Subcutaneous abdominal adipose tissue (tissue), 5 donors: ENCODE measurements at regions not wholly inside any gene's neighbourhood (a gene's known extent, or its start where the extent isn't known, plus 50 kb on each side); places are given as distances from the start of the nearest gene placed in this dataset.

Source experiments
- H3K27ac ChIP-seq: one replicate; pipeline ENCODE4 v1.7.0; 2013; ENCODE audit warnings: low read depth, mild to moderate bottlenecking, inconsistent platforms, low read length, moderate library complexity
- H3K27me3 ChIP-seq, 5 donors: one replicate each; pipeline ENCODE4 v1.7.0; 2013; ENCODE audit warnings: low read length in 5 of 5, inconsistent platforms in 1 of 5; ENCODE audit not compliant: control insufficient read depth in 5 of 5, insufficient read depth in 4 of 5
- H3K36me3 ChIP-seq, 5 donors: one replicate each; pipeline ENCODE4 v1.7.0; 2013; ENCODE audit warnings: low read length in 5 of 5; ENCODE audit not compliant: control insufficient read depth in 5 of 5, insufficient read depth in 5 of 5
- H3K4me1 ChIP-seq, 5 donors: one replicate each; pipeline ENCODE4 v1.7.0; 2013; ENCODE audit warnings: low read length in 5 of 5, mild to moderate bottlenecking in 3 of 5, moderate library complexity in 1 of 5; ENCODE audit not compliant: control insufficient read depth in 5 of 5, insufficient read depth in 5 of 5
- H3K4me3 ChIP-seq, 5 donors: one replicate each; pipeline ENCODE4 v1.7.0; 2013; ENCODE audit warnings: low read length in 5 of 5, low read depth in 1 of 5
- H3K9ac ChIP-seq, 5 donors: one replicate each; pipeline ENCODE4 v1.7.0; 2013; ENCODE audit warnings: low read length in 5 of 5, mild to moderate bottlenecking in 4 of 5, moderate library complexity in 3 of 5
- H3K9me3 ChIP-seq, 5 donors: one replicate each; pipeline ENCODE4 v1.7.0; 2013; ENCODE audit warnings: low read length in 5 of 5; ENCODE audit not compliant: control insufficient read depth in 5 of 5
- donor health status: healthy.
- donor health status: healthy.
- donor health status: healthy.
- donor health status: healthy.
- donor health status: healthy.

DNA sequence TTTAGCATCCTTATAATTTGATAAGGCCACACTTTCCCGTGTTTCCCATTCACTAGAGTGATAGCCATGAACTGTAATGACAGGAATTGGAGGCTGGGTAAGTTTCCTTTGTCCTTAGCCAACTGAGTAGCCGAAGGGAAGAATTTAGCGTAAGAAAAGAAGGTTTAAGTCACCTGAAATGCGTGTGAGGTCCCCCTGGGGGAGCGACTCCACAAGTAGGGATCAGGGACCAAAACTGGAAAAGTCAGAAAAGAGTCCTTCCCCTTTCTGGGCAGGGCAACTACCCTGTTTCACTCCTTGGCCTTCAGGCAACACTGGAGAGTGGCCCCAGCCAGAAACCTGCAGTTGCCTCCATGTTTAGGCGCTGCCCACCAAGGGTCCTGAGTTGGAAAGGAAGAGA is 81.6 kb upstream of the MED14 start:
- H3K36me3 ChIP-seq: no peaks in the 10 kb centered on the region
- H3K27ac ChIP-seq: no peak overlapping the region
- no peak overlapping the region for H3K9ac ChIP-seq
- H3K4me3 ChIP-seq: no peak overlapping the region
- peaks cover 0 to 6% (median 3%) of the 10 kb centered on the region in 5 donors for H3K27me3 ChIP-seq
- no peaks in the 10 kb centered on the region for H3K4me1 ChIP-seq
- H3K9me3 ChIP-seq: peaks cover 0 to 3% (median 2%) of the 10 kb centered on the region in 5 donors

DNA sequence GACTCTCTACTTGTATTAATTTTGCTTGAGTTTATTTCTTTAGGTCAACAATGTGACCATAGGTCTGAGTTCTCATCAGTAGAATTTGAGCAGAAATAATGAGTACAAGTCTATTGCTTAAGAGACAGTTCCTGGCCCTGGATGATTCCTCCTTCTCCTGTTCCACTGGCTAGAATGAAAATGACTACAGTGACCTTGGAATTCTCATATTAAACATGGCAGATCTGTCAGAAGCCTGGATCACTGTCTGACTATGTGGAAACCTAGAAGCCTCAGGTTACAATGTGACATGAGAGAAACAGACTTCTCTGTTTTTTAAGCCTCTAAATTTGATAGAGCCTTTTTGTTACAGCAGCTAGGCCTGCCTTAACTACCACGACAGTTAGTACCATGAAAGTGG is 82.9 kb upstream of the MED14 start:
- Histone ChIP-seq H3K27ac (no peak overlapping the region), H3K9ac (no peak overlapping the region)

GRCh38 chrX:40821780-40822179 is 86.4 kb upstream of the MED14 start:
- Histone ChIP-seq H3K27ac (no peak overlapping the region), H3K4me1 (no peaks in the 10 kb centered on the region), H3K9ac (no peak overlapping the region), H3K4me3 (no peak overlapping the region), H3K36me3 (no peaks in the 10 kb centered on the region), H3K27me3 (peaks cover 0 to 9% (median 6%) of the 10 kb centered on the region in 5 donors), H3K9me3 (peaks cover 0 to 10% (median 7%) of the 10 kb centered on the region in 5 donors)

More for the DNA sequence above, 82.9 kb upstream of the MED14 start:
- no peaks in the 10 kb centered on the region for H3K36me3 ChIP-seq
- no peak overlapping the region for H3K4me3 ChIP-seq
- H3K4me1 ChIP-seq: no peaks in the 10 kb centered on the region
- H3K27me3 ChIP-seq: peaks cover 0 to 6% (median 3%) of the 10 kb centered on the region in 5 donors
- H3K9me3 ChIP-seq: peaks cover 0 to 3% (median 3%) of the 10 kb centered on the region in 5 donors

DNA sequence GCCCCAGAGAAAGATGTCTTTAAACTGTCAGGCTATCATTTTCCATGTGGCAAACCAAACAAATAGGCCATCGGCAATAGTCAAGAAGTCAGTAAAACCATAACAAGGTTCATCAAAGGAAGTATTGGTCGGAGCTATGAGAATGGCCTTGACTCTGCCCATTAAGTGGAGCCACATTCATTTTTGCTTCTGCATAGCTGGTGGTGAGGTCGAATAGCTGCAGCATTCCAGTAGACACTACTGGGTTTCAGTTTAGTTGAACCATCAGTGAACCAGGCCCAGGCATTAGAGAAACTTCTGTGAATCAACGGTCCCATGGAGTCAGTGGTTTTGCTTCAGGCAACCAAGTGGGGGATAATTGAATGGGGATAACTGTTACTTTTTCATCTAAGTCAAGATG is 92.0 kb upstream of the MED14 start:
- H3K36me3 ChIP-seq: no peaks in the 10 kb centered on the region
- no peaks in the 10 kb centered on the region for H3K4me1 ChIP-seq
- peaks cover 0 to 10% (median 5%) of the 10 kb centered on the region in 5 donors for H3K9me3 ChIP-seq
- H3K9ac ChIP-seq: no peak overlapping the region
- H3K4me3 ChIP-seq: no peak overlapping the region
- peaks cover 6 to 17% (median 16%) of the 10 kb centered on the region in 5 donors for H3K27me3 ChIP-seq
- H3K27ac ChIP-seq: no peak overlapping the region

DNA sequence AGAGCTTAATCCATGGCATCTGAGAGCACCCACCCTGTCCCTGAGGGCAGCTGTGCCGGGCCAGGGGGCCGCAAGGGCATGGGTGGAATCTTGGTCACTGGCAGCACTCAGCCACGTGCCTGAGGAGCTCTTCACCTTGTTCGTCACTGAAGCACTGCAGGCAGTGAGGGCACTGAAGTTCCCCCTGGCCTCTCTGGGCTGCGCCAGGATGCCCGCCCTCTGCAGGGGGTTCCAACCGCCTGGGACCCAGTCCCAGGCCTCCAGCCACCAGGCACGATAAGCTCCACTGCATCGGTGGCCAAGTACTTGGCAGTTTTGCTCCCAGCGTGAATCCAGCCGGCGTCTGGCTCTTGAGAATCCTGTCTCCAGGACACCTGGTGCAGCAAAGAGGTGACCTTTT is 96.4 kb upstream of the MED14 start:
- no peaks in the 10 kb centered on the region for H3K4me1 ChIP-seq
- H3K27ac ChIP-seq: no peak overlapping the region
- H3K9ac ChIP-seq: no peak overlapping the region
- no peak overlapping the region for H3K4me3 ChIP-seq
- H3K27me3 ChIP-seq: peaks cover 6 to 31% (median 17%) of the 10 kb centered on the region in 5 donors
- H3K9me3 ChIP-seq: peaks cover 0 to 4% (median 0%) of the 10 kb centered on the region in 5 donors
- no peaks in the 10 kb centered on the region for H3K36me3 ChIP-seq

DNA sequence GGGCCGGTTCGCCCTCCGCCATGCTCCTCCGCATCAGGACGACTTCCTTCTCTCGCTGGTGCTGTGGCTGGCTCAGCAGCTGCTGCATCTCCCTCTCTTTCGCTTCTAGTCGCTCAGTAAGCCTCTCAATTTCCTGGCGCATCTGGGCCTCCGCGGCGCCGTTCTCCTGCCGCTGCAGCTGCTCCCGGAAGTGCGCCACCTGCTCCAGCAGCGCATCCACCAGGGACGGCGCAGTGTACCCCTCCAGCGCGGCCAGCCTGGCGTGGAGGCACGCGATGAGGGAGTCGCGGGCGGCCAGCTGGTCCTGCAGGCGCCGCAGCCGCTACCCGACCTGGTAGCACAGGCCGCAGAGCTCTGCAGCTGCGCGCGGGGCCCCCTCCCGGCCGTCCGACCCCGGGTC is 97.4 kb upstream of the MED14 start:
- Histone ChIP-seq H3K9me3 (peaks cover 0 to 4% (median 0%) of the 10 kb centered on the region in 5 donors), H3K9ac (no peak overlapping the region), H3K36me3 (no peaks in the 10 kb centered on the region), H3K4me1 (no peaks in the 10 kb centered on the region), H3K27me3 (peaks cover 6 to 28% (median 11%) of the 10 kb centered on the region in 5 donors), H3K27ac (no peak overlapping the region), H3K4me3 (no peak overlapping the region)

DNA sequence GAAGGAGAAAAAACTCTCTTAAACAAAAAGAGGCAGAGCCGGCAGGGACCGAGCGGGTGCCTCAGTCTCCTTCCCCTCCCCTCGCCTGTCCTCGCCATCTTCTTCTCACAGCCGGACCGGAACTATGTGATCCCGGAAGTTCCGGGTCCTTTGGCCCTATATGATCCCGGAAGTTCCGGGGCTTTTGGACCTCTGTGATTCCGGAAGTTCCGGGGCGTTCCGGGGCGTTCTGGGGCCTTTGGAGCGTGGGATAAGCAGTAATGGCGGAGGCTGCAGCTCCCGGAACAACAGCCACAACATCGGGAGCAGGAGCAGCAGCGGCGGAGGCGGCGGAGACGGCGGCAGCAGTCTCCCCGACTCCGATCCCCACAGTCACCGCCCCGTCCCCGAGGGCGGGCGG is 98.9 kb upstream of the MED14 start:
- H3K9me3 ChIP-seq: peaks cover 0 to 8% (median 2%) of the 10 kb centered on the region in 5 donors
- no peak overlapping the region for H3K4me3 ChIP-seq
- no peak overlapping the region for H3K27ac ChIP-seq
- H3K27me3 ChIP-seq: peaks cover 4 to 22% (median 9%) of the 10 kb centered on the region in 5 donors
- H3K4me1 ChIP-seq: no peaks in the 10 kb centered on the region
- H3K9ac ChIP-seq: no peak overlapping the region
- no peaks in the 10 kb centered on the region for H3K36me3 ChIP-seq

DNA sequence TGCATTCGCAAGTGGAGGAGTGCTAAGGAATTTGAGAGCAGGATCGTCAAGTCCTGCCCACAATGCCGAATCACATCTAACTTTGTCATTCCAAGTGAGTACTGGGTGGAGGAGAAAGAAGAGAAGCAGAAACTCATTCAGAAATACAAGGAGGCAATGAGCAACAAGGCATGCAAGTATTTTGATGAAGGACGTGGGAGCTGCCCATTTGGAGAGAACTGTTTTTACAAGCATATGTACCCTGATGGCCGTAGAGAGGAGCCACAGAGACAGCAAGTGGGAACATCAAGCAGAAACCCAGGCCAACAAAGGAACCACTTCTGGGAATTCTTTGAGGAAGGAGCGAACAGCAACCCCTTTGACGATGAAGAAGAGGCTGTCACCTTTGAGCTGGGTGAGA is 100.2 kb upstream of the MED14 start:
- Histone ChIP-seq H3K4me1 (no peaks in the 10 kb centered on the region), H3K9me3 (peaks cover 0 to 17% (median 10%) of the 10 kb centered on the region in 5 donors), H3K27ac (no peak overlapping the region), H3K27me3 (peaks cover 4 to 24% (median 12%) of the 10 kb centered on the region in 5 donors), H3K4me3 (no peak overlapping the region), H3K9ac (no peak overlapping the region), H3K36me3 (no peaks in the 10 kb centered on the region)

DNA sequence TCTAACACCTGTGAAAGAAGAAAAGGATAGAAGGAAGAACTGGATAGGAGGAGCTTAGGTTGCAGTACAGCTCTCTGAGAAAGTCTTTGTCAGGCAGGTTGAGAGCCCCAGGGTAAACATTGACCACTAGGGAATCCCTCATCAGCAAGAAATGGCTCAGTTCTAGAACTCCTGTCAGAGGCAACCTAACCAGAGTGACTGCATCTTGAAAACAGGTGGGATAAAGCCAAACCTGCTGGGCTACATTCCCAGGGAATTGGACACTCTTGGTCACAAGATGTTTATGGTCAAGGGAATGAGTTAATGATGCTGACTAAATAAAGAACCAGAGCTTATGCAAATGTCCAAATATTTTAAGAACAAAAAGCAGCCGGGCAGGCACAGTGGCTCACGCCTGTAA is 108.3 kb upstream of the MED14 start:
- H3K27ac ChIP-seq: no peak overlapping the region

GRCh38 chrX:40844471-40844870 is 109.1 kb upstream of the MED14 start:
- no peak overlapping the region for H3K4me3 ChIP-seq
- H3K36me3 ChIP-seq: no peaks in the 10 kb centered on the region
- H3K27ac ChIP-seq: no peak overlapping the region
- H3K9me3 ChIP-seq: peaks cover 12 to 30% (median 25%) of the 10 kb centered on the region in 5 donors
- peaks cover 0 to 4% (median 0%) of the 10 kb centered on the region in 5 donors for H3K4me1 ChIP-seq
- peaks cover 0 to 6% (median 3%) of the 10 kb centered on the region in 5 donors for H3K27me3 ChIP-seq
- no peak overlapping the region for H3K9ac ChIP-seq

More for the DNA sequence above, 108.3 kb upstream of the MED14 start:
- peaks cover 0 to 4% (median 0%) of the 10 kb centered on the region in 5 donors for H3K4me1 ChIP-seq
- H3K27me3 ChIP-seq: peaks cover 0 to 6% (median 3%) of the 10 kb centered on the region in 5 donors
- H3K9me3 ChIP-seq: peaks cover 12 to 34% (median 27%) of the 10 kb centered on the region in 5 donors
- no peaks in the 10 kb centered on the region for H3K36me3 ChIP-seq
- H3K9ac ChIP-seq: no peak overlapping the region
- no peak overlapping the region for H3K4me3 ChIP-seq
